DND-41 (cell line): ENCODE measurements at regions not wholly inside any gene's neighbourhood (a gene's known extent, or its start where the extent isn't known, plus 50 kb on each side); places are given as distances from the start of the nearest gene placed in this dataset.

Experiments
- CTCF ChIP-seq: IDR thresholded peaks from 2 replicates; pipeline ENCODE4 v1.5.1; 2012; ENCODE audit warnings: borderline replicate concordance, low read length, moderate library complexity, mild to moderate bottlenecking; ENCODE audit not compliant: poor library complexity, severe bottlenecking; ENCODE audit errors: extremely low read depth
- EZH2 ChIP-seq: IDR thresholded peaks from 3 replicates; pipeline ENCODE4 v1.6.1; 2012; ENCODE audit warnings: borderline replicate concordance, low read depth, mild to moderate bottlenecking, moderate library complexity, low read length, inconsistent platforms; ENCODE audit not compliant: severe bottlenecking

GRCh38 chr11:127609025-127609773, 608.6 kb upstream of the KIRREL3 start:
- TF ChIP-seq EZH2 (no peak), CTCF (no peak)
